ENCODE measurements at regions not wholly inside any gene's neighbourhood (a gene's known extent, or its start where the extent isn't known, plus 50 kb on each side); places are given as distances from the start of the nearest gene placed in this dataset.
"Not testable (repeated sequence)": the region's sequence is repeated elsewhere in the genome, so short reads cannot be mapped to it uniquely, and the experiment has no call there.

DNA sequence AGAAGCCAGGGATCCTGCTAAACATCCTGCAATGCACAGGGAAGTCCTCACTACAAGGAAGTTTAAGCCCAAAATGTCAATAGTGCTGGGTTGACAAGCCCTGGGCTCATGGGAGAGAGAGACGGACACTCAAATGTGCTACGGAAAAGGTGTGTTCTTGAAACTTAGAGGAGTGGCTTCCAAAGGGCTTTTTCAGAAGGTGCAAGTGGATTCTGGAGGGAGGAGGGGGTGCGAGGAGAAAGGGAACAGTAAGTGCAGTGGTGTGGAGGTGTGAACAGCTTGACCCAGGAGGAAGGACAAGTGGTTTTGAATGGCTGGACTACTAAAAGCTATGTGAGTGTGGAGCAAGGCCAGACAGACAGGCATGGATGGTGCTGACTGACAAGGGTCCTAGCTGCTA is 50.4 kb upstream of the CECR2 start:
- DNase-seq: no peak

- DNase-seq: no peak
These were observed 54.0 kb upstream of the CECR2 start for GRCh38 chr22:17315310-17315709.

- no peak for DNase-seq
These were observed 54.8 kb upstream of the CECR2 start for GRCh38 chr22:17314487-17314886.

DNA sequence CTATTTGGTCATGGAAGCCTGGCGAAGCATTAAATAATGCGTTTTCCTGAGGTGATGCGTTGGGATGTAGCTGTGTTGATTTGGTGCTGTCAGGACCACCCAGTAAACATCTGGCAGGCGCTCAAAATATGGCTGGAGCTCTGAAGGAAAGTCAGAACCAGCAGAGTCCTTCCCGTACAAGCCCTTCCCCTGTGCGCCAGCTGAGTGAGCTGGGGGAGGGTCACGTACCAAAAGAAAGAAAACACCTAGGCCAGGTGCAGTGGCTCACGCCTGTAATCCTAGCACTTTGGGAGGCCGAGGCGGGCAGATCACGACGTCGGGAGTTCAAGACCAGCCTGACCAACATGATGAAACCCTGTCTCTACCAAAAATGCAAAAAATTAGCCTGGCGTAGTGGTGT is 55.6 kb upstream of the CECR2 start:
- no peak for DNase-seq

DNA sequence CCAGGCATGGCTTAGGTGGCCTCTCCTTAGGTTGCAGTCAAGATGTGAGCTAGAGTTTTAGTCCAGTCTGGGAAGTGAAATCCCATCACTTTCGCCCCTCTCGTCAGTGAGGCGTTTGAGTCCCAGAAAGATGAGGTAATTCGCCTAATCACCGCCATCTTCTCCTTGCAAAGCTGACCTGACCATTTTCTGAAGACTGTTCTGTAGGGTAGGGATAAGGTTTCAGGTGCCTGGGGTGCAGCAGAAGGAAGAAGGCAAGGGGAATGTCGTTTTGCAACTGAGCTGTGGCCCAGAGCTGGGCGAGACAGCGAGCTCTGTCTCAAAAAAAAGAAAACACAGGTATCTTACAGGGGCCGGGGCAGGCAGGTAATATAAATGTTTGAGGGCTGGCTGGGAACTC is 61.7 kb upstream of the CECR2 start:
- DNase-seq: no peak

GRCh38 chr22:17305076-17305475 is 64.2 kb upstream of the CECR2 start:
- no peak for DNase-seq

GRCh38 chr22:17303840-17304779 is 65.2 kb upstream of the CECR2 start:
- peak; percentile 16 to 93 (median 45) for DNase-seq

GRCh38 chr22:17303441-17303839 is 65.8 kb upstream of the CECR2 start:
- DNase-seq: no peak

GRCh38 chr22:17302616-17303015 is 66.6 kb upstream of the CECR2 start:
- no peak for DNase-seq

GRCh38 chr22:17300926-17301325 is 68.3 kb upstream of the CECR2 start:
- no peak for DNase-seq

DNA sequence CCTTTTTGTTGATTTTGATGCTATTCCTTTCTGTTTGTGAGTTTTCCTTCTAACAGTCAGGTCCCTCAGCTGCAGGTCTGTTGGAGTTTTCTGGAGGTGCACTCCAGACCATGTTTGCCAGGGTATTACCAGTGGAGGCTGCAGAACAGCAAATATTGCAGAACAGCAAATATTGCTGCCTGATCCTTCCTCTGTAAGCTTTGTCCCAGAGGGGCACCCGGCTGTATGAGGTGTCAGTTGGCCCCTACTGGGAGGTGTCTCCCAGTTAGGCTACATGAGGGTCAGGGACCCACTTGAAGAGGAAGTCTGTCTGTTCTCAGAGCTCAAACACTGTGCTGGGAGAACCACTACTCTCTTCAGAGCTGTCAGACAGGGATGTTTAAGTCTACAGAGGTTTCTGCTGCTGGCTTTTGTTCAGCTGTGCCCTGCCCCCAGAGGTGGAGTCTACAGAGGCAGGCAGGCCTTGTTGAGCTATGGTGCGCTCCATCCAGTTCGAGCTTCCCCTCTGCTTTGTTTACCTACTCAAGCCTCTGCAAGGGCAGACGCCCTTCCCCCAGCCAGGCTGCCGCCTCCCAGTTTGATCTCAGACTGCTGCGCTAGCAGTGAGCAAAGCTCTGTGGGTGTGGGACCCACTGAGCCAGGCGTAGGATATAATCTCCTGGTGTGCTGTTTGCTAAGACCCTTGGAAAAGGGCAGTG is 70.3 kb upstream of the CECR2 start:
- DNase-seq: peak in 1 of 5 experiments; percentile 8

- no peak for DNase-seq
These were observed 66.4 kb upstream of the ADA2 start for GRCh38 chr22:17285656-17286055.

- DNase-seq: no peak
These were observed 65.7 kb upstream of the ADA2 start for GRCh38 chr22:17284888-17285287.

GRCh38 chr22:17284466-17284865 is 65.2 kb upstream of the ADA2 start:
- no peak for DNase-seq

DNA sequence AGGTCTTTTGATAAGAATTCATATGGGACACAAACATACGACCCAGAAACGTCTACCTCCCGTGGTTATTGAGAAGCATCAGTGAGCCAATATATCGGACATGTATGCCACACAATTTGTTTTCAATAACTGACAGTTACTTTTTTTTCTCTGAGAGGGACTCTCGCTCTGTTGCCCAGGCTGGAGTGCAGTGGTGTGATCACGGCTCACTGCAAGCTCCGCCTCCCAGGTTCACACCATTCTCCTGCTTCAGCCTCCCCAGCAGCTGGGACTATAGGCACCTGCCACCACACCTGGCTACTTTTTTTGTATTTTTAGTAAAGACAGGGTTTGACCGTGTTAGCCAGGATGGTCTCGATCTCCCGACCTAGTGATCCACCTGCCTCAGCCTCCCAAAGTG is 64.6 kb upstream of the ADA2 start:
- not testable (repeated sequence) for DNase-seq

DNA sequence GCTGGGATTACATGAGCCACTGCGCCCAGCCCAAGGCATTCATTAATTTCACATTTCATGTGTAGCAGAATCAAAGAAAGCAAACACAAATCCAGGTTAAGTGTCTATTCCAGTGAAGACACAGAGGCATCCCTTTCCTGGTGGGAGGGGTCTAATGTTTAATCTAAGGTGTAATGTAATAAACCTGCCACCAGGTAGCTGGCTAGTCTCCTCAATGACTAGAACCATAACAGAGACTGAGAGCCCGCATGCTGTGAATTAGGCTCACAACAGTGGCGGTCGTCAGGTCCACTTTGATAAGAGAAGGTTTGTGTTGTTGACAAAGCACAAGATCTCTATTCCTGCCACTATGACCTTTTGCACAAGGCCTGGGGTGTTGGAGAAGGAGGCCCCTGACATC is 64.2 kb upstream of the ADA2 start:
- DNase-seq: no peak

DNA sequence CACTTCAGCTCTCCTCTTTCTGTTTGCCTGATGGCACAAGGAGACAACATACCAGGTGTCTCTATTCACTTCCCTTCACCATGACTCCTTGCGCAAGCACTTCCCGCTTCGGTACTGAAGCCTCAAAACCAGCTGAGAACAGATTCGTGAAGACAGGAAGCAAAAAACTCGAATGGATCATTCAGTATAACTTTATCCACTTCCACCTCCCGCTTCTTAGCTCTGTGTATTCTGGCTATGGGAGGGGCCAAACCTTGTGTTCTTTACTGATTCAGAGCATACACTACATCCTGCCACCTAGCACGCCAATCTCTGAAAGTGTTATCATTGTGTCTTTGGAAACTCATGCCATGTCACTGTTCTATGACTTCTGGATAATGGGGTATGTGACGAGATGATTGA is 62.2 kb upstream of the ADA2 start:
- DNase-seq: peak in 1 of 5 experiments; percentile 71

DNA sequence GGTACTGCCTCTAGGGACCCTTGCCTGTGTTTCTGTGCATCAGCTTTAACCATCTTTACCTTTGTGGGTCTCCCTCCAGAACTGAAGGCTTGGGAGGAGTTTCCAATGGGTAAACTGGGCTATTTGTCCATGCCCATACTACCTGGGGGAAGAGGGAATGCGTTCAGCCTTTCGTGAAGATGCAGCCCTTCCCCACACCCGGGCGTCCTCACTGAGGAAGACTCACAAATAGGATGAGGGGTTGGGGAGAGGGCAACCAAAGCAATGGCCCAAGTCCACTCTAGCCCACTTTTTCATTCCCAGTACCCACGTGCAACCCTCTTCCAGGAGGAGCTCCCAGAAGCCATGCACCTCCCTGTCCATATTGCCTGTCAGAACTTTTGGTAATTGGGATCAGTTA is 61.8 kb upstream of the ADA2 start:
- DNase-seq: no peak

DNA sequence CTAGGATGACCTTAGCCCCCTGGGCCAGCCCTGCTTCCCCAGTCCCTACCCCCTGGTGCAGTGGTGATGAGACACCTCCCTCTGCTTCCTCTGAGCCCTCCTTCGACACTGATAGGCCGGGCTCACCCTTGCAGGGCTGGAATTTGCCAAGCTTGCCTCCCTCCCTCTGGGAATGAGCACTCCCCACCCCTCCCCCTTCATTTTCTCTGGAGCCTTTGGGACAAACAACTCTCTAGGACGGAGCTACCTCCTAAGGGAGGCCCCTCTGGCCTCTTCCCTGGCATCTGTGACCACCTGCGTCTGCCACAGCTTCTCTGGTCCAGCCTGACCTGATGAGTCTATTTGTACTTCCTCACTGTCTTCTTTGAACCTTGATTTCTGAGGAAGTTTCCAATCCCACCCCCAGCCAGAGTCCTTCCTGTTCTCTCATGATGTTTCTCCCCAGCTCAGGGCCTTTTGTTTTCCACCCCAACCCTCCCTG is 53.3 kb upstream of the ADA2 start:
- no peak for DNase-seq

- DNase-seq: no peak
These were observed 52.6 kb upstream of the ADA2 start for GRCh38 chr22:17271711-17272451.

GRCh38 chr22:17269607-17270261 is 50.5 kb upstream of the ADA2 start:
- no peak for DNase-seq

DNA sequence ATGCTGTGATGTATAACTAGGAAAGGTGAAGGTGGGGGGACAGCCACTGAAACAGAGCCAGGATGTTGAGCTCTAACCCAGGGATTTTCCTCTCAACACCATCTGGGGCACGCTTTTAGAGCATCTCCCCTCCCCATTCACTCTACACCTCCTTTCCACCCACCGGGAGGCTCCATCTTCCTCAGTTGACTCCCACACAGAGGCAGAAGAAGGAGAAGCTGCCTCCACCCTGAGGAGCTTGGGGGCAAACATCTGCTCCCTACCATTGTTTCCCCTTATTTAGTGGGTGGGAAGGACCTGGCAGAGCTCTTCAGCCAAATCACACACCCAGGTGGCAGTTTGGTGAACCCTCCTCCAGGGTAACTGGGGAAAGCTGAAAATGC is 50.0 kb upstream of the ADA2 start:
- DNase-seq: no peak
